ENCODE measurements at regions not wholly inside any gene's neighbourhood (a gene's known extent, or its start where the extent isn't known, plus 50 kb on each side); places are given as distances from the start of the nearest gene placed in this dataset.

DNA sequence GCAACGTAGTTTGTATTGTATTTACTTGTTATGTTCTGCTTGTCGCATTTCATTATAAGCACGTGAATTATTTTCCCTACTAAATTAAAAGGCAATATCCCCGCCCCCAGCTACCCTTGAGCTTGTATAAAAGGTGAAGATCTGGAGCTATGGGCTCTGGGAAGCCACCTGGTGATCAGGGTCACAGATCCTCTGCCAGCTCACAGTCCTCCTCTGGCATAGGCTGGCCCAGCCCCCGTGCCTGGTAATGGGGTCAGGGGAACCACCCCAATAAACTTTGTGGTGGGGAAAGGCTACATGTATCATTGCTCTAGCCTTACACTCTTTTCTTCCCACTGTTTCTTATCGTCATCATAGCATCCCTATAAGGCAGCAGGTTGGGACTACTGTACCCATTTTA lies 190.2 kb upstream of the TSHZ3 start:
- Histone ChIP-seq H3K4me1 (ENCODE audit: control insufficient read depth, insufficient read depth, low read length, poor library complexity, severe bottlenecking) (no peaks in the 10 kb centered on the region), H3K4me3 (ENCODE audit: low read depth, low read length) (no peak overlapping the region), H3K27me3 (ENCODE audit: control insufficient read depth, insufficient read depth, low read length) (no peaks in the 10 kb centered on the region), H3K36me3 (ENCODE audit: control insufficient read depth, insufficient read depth, low read length) (no peaks in the 10 kb centered on the region), H3K27ac (ENCODE audit: insufficient read depth, low read length, poor library complexity, severe bottlenecking) (no peak overlapping the region), H3K9me3 (ENCODE audit: control insufficient read depth in 2 of 2, low read length in 2 of 2) (no peaks in the 10 kb centered on the region)
- Mint-ChIP-seq H3K27ac (no peak overlapping the region), H3K4me3 (no peak overlapping the region), H3K4me1 (no peaks in the 10 kb centered on the region), H3K9me3 (peaks cover 0 to 10% (median 3%) of the 10 kb centered on the region in 7 donors), H3K27me3 (no peaks in the 10 kb centered on the region), H3K36me3 (no peaks in the 10 kb centered on the region)
- ATAC-seq (ENCODE audit: low read depth in 2 of 2) = no peak
- DNase-seq = no peak

- H3K9me3 ChIP-seq (ENCODE audit: control insufficient read depth in 2 of 2, low read length in 2 of 2) = no peaks in the 10 kb centered on the region
- Mint-ChIP-seq H3K27ac (no peak overlapping the region), H3K36me3 (no peaks in the 10 kb centered on the region), H3K27me3 (no peaks in the 10 kb centered on the region), H3K4me1 (no peaks in the 10 kb centered on the region), H3K4me3 (no peak overlapping the region), H3K9me3 (peaks cover 0 to 10% (median 2%) of the 10 kb centered on the region in 7 donors)
- H3K27ac ChIP-seq (ENCODE audit: insufficient read depth, low read length, poor library complexity, severe bottlenecking) = no peak overlapping the region
- no peak for DNase-seq
- no peaks in the 10 kb centered on the region for H3K36me3 ChIP-seq (ENCODE audit: control insufficient read depth, insufficient read depth, low read length)
- no peaks in the 10 kb centered on the region for H3K4me1 ChIP-seq (ENCODE audit: control insufficient read depth, insufficient read depth, low read length, poor library complexity, severe bottlenecking)
- no peak overlapping the region for H3K4me3 ChIP-seq (ENCODE audit: low read depth, low read length)
- H3K27me3 ChIP-seq (ENCODE audit: control insufficient read depth, insufficient read depth, low read length) = no peaks in the 10 kb centered on the region
- no peak for ATAC-seq (ENCODE audit: low read depth in 2 of 2)
Observed at GRCh38 chr19:31541396-31541795, 192.2 kb upstream of the TSHZ3 start.

DNA sequence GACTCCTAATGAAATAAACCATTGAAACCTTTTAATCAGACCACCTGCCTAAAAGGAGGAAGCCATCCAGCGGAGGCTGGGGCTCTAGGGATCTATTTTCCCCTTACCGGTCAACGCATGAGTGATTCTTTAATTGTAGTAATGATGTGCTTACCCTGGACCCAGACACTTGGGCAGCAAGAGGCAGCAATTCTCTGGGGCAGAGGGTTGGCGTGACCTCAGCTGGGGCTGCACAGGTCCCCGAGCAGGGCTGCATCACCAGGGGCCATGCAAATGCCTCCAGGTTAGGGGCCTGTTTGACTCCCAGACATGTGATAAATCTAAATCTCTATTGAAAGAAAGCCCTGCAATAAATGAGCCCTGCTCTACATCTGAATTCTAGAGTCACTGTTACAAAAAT lies 194.2 kb upstream of the TSHZ3 start:
- Mint-ChIP-seq H3K27me3 (no peaks in the 10 kb centered on the region), H3K36me3 (no peaks in the 10 kb centered on the region), H3K4me1 (no peaks in the 10 kb centered on the region), H3K4me3 (no peak overlapping the region), H3K27ac (no peak overlapping the region), H3K9me3 (peaks cover 0 to 10% (median 1%) of the 10 kb centered on the region in 7 donors)
- H3K27ac ChIP-seq (ENCODE audit: insufficient read depth, low read length, poor library complexity, severe bottlenecking) = no peak overlapping the region
- no peaks in the 10 kb centered on the region for H3K36me3 ChIP-seq (ENCODE audit: control insufficient read depth, insufficient read depth, low read length)
- H3K4me3 ChIP-seq (ENCODE audit: low read depth, low read length) = no peak overlapping the region
- DNase-seq = no peak
- H3K9me3 ChIP-seq (ENCODE audit: control insufficient read depth in 2 of 2, low read length in 2 of 2) = no peaks in the 10 kb centered on the region
- no peaks in the 10 kb centered on the region for H3K27me3 ChIP-seq (ENCODE audit: control insufficient read depth, insufficient read depth, low read length)
- no peak for ATAC-seq (ENCODE audit: low read depth in 2 of 2)
- no peaks in the 10 kb centered on the region for H3K4me1 ChIP-seq (ENCODE audit: control insufficient read depth, insufficient read depth, low read length, poor library complexity, severe bottlenecking)

DNA sequence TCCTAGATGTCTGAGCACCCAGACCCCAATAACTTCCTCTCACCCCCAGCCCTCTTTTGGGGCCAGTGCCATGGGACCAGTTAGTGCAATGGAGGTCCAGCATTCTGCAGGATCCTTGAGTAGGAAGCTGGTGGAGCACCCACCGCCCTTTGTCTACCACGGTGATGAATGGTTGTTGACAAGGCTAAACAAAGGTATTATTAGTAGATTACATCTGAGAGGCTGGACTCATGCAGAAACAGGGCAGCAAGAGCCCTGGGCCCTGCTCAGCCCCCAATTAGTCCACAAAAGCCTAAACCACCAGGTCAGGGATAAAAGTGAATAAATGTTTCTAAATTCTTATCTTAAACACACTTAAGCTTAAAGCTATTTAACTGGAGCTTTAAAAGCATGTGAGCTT lies 196.5 kb upstream of the TSHZ3 start:
- DNase-seq = no peak
- H3K4me1 ChIP-seq (ENCODE audit: control insufficient read depth, insufficient read depth, low read length, poor library complexity, severe bottlenecking) = no peaks in the 10 kb centered on the region
- no peaks in the 10 kb centered on the region for H3K9me3 ChIP-seq (ENCODE audit: control insufficient read depth in 2 of 2, low read length in 2 of 2)
- Mint-ChIP-seq H3K36me3 (no peaks in the 10 kb centered on the region), H3K27me3 (no peaks in the 10 kb centered on the region), H3K27ac (no peak overlapping the region), H3K4me1 (no peaks in the 10 kb centered on the region), H3K4me3 (no peak overlapping the region), H3K9me3 (peaks cover 0 to 10% (median 2%) of the 10 kb centered on the region in 7 donors)
- H3K27ac ChIP-seq (ENCODE audit: insufficient read depth, low read length, poor library complexity, severe bottlenecking) = no peak overlapping the region
- no peak for ATAC-seq (ENCODE audit: low read depth in 2 of 2)
- no peak overlapping the region for H3K4me3 ChIP-seq (ENCODE audit: low read depth, low read length)
- no peaks in the 10 kb centered on the region for H3K36me3 ChIP-seq (ENCODE audit: control insufficient read depth, insufficient read depth, low read length)
- H3K27me3 ChIP-seq (ENCODE audit: control insufficient read depth, insufficient read depth, low read length) = no peaks in the 10 kb centered on the region

DNA sequence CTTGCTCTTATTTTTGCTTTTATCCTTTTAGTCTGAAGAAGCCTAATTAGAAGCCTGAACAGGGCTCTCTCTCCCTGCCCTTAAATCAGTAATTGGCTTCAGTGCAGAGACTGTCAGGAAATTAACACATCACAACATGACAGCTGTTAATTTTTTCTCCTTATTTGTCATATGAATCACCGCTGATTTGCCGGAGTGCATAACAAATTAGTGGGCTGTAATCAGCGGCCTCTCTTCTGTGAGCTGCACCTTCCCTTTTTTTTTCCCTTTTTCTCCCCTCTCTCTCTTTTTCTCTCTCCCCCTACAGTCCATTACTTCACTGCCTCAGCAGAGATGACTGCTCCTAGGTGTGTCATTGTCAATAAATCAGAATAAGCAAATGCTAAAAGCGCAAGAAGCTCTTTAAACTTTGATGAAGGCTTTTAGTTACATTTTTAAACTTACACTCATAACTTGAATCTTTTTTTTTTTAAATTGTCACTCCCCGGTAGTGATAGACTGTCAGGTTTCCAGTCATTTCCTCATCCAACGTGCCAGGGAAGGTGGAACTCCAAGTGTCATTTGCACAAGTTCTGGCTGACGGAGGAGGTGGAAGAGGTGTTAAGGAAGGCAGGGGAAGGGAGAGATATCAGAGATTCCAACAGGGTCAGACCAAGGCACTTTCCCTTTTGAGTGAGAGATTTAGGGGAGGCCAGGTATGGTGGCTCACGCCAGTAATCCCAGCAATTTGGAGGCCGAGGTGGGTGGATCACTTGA lies 197.1 kb upstream of the TSHZ3 start:
- no peaks in the 10 kb centered on the region for H3K36me3 ChIP-seq (ENCODE audit: control insufficient read depth, insufficient read depth, low read length)
- Mint-ChIP-seq H3K4me3 (no peak overlapping the region), H3K27me3 (no peaks in the 10 kb centered on the region), H3K4me1 (no peaks in the 10 kb centered on the region), H3K27ac (peak overlapping the region in 1 of 3 donors; percentile 24), H3K9me3 (peaks cover 0 to 4% (median 2%) of the 10 kb centered on the region in 7 donors), H3K36me3 (no peaks in the 10 kb centered on the region)
- no peaks in the 10 kb centered on the region for H3K4me1 ChIP-seq (ENCODE audit: control insufficient read depth, insufficient read depth, low read length, poor library complexity, severe bottlenecking)
- DNase-seq = no peak
- H3K4me3 ChIP-seq (ENCODE audit: low read depth, low read length) = no peak overlapping the region
- H3K27ac ChIP-seq (ENCODE audit: insufficient read depth, low read length, poor library complexity, severe bottlenecking) = no peak overlapping the region
- no peaks in the 10 kb centered on the region for H3K9me3 ChIP-seq (ENCODE audit: control insufficient read depth in 2 of 2, low read length in 2 of 2)
- no peaks in the 10 kb centered on the region for H3K27me3 ChIP-seq (ENCODE audit: control insufficient read depth, insufficient read depth, low read length)
- ATAC-seq (ENCODE audit: low read depth in 2 of 2) = no peak

GRCh38 chr19:31548941-31549340 lies 199.7 kb upstream of the TSHZ3 start:
- Histone ChIP-seq H3K36me3 (ENCODE audit: control insufficient read depth, insufficient read depth, low read length) (no peaks in the 10 kb centered on the region), H3K4me1 (ENCODE audit: control insufficient read depth, insufficient read depth, low read length, poor library complexity, severe bottlenecking) (no peaks in the 10 kb centered on the region), H3K27me3 (ENCODE audit: control insufficient read depth, insufficient read depth, low read length) (no peaks in the 10 kb centered on the region), H3K4me3 (ENCODE audit: low read depth, low read length) (no peak overlapping the region), H3K9me3 (ENCODE audit: control insufficient read depth in 2 of 2, low read length in 2 of 2) (no peaks in the 10 kb centered on the region), H3K27ac (ENCODE audit: insufficient read depth, low read length, poor library complexity, severe bottlenecking) (no peak overlapping the region)
- no peak for ATAC-seq (ENCODE audit: low read depth in 2 of 2)
- no peak overlapping the region for H3K27ac Mint-ChIP-seq
- H3K4me1 Mint-ChIP-seq = no peaks in the 10 kb centered on the region
- H3K9me3 Mint-ChIP-seq = peaks cover 0 to 3% (median 2%) of the 10 kb centered on the region in 7 donors
- H3K4me3 Mint-ChIP-seq = no peak overlapping the region
- H3K36me3 Mint-ChIP-seq = no peaks in the 10 kb centered on the region
- no peak for DNase-seq
- no peaks in the 10 kb centered on the region for H3K27me3 Mint-ChIP-seq

DNA sequence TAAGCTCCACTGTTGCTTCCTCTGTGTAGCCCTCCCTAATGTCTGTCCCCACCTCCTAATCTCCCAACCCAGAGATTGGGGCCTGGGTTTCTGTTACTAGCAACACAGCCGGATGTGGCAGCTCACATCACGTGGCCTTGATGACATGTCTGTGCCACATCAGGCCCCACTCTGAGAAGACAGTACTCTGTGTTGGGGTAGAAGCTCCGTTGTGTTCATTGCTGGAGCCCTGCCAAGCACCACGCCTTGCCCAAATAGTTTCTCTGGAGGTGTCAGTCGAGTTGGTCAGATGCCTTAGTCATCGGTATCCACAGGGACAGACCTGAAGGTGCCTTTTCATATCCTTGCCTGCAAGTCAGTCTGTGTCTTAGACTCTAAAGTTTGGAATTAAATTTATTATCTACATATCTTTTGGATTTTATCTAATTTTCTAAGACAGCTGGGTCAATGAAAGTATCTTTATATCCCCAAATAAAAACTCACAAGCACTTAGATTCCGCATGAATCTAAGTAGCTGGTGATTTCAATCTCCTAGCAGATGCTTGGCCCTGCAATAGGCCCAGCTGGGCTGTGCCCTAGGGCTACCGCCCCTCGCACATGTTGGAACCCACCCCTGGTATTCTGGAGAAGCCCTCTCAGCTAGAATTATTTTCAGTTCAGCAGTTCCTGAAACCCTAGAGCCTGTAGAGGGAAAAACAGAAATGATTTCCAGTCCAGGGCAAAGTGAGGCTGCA lies 204.0 kb upstream of the TSHZ3 start:
- H3K36me3 ChIP-seq (ENCODE audit: control insufficient read depth, insufficient read depth, low read length) = no peaks in the 10 kb centered on the region
- Mint-ChIP-seq H3K27me3 (no peaks in the 10 kb centered on the region), H3K4me1 (no peaks in the 10 kb centered on the region), H3K36me3 (no peaks in the 10 kb centered on the region), H3K9me3 (peaks cover 0 to 6% (median 0%) of the 10 kb centered on the region in 7 donors), H3K27ac (no peak overlapping the region), H3K4me3 (no peak overlapping the region)
- DNase-seq (no peak), ATAC-seq (ENCODE audit: low read depth in 2 of 2) (no peak)
- H3K4me3 ChIP-seq (ENCODE audit: low read depth, low read length) = no peak overlapping the region
- no peaks in the 10 kb centered on the region for H3K4me1 ChIP-seq (ENCODE audit: control insufficient read depth, insufficient read depth, low read length, poor library complexity, severe bottlenecking)
- no peaks in the 10 kb centered on the region for H3K27me3 ChIP-seq (ENCODE audit: control insufficient read depth, insufficient read depth, low read length)
- no peak overlapping the region for H3K27ac ChIP-seq (ENCODE audit: insufficient read depth, low read length, poor library complexity, severe bottlenecking)
- no peaks in the 10 kb centered on the region for H3K9me3 ChIP-seq (ENCODE audit: control insufficient read depth in 2 of 2, low read length in 2 of 2)

- H3K4me3 Mint-ChIP-seq = no peak overlapping the region
- H3K27me3 Mint-ChIP-seq = no peaks in the 10 kb centered on the region
- Histone ChIP-seq H3K9me3 (ENCODE audit: control insufficient read depth in 2 of 2, low read length in 2 of 2) (no peaks in the 10 kb centered on the region), H3K27ac (ENCODE audit: insufficient read depth, low read length, poor library complexity, severe bottlenecking) (no peak overlapping the region), H3K27me3 (ENCODE audit: control insufficient read depth, insufficient read depth, low read length) (no peaks in the 10 kb centered on the region), H3K4me1 (ENCODE audit: control insufficient read depth, insufficient read depth, low read length, poor library complexity, severe bottlenecking) (no peaks in the 10 kb centered on the region), H3K4me3 (ENCODE audit: low read depth, low read length) (no peak overlapping the region), H3K36me3 (ENCODE audit: control insufficient read depth, insufficient read depth, low read length) (no peaks in the 10 kb centered on the region)
- no peaks in the 10 kb centered on the region for H3K4me1 Mint-ChIP-seq
- ATAC-seq (ENCODE audit: low read depth in 2 of 2) (no peak), DNase-seq (no peak)
- peaks cover 0 to 6% (median 0%) of the 10 kb centered on the region in 7 donors for H3K9me3 Mint-ChIP-seq
- no peak overlapping the region for H3K27ac Mint-ChIP-seq
- H3K36me3 Mint-ChIP-seq = no peaks in the 10 kb centered on the region
Observed at GRCh38 chr19:31553846-31554215, 204.6 kb upstream of the TSHZ3 start.

All from CD4-positive, CD25-positive, alpha-beta regulatory T cell (primary cell).